ENCODE measurements at regions not wholly inside any gene's neighbourhood (a gene's known extent, or its start where the extent isn't known, plus 50 kb on each side); places are given as distances from the start of the nearest gene placed in this dataset.

- no peak for DNase-seq (ENCODE audit: extremely low read depth in 1 of 2, low read depth in 1 of 2)
Observed at GRCh38 chr6:169048185-169048864, 205.3 kb downstream of the THBS2 start.

GRCh38 chr6:169047345-169047744 lies 206.3 kb downstream of the THBS2 start:
- DNase-seq (ENCODE audit: extremely low read depth in 1 of 2, low read depth in 1 of 2) = no peak

- DNase-seq (ENCODE audit: extremely low read depth in 1 of 2, low read depth in 1 of 2) = no peak
Observed at GRCh38 chr6:169046483-169047192, 207.0 kb downstream of the THBS2 start.

GRCh38 chr6:169046021-169046420 lies 207.6 kb downstream of the THBS2 start:
- no peak for DNase-seq (ENCODE audit: extremely low read depth in 1 of 2, low read depth in 1 of 2)

- DNase-seq (ENCODE audit: extremely low read depth in 1 of 2, low read depth in 1 of 2) = no peak
Observed at GRCh38 chr6:169045486-169045885, 208.2 kb downstream of the THBS2 start.

- no peak for DNase-seq (ENCODE audit: extremely low read depth in 1 of 2, low read depth in 1 of 2)
Observed at GRCh38 chr6:169044381-169045230, 209.0 kb downstream of the THBS2 start.

- no peak for DNase-seq (ENCODE audit: extremely low read depth in 1 of 2, low read depth in 1 of 2)
Observed at GRCh38 chr6:169042061-169042460, 211.6 kb downstream of the THBS2 start.

- DNase-seq (ENCODE audit: extremely low read depth in 1 of 2, low read depth in 1 of 2) = no peak
Observed at GRCh38 chr6:169041078-169041477, 212.6 kb downstream of the THBS2 start.

GRCh38 chr6:169038691-169039090 lies 215.0 kb downstream of the THBS2 start:
- DNase-seq (ENCODE audit: extremely low read depth in 1 of 2, low read depth in 1 of 2) = no peak

- no peak for DNase-seq (ENCODE audit: extremely low read depth in 1 of 2, low read depth in 1 of 2)
Observed at GRCh38 chr6:169035385-169036240, 218.0 kb downstream of the THBS2 start.

GRCh38 chr6:169034516-169035167 lies 219.0 kb downstream of the THBS2 start:
- no peak for DNase-seq (ENCODE audit: extremely low read depth in 1 of 2, low read depth in 1 of 2)

- DNase-seq (ENCODE audit: extremely low read depth in 1 of 2, low read depth in 1 of 2) = no peak
Observed at GRCh38 chr6:169029861-169030260, 223.8 kb downstream of the THBS2 start.

- DNase-seq (ENCODE audit: extremely low read depth in 1 of 2, low read depth in 1 of 2) = no peak
Observed at GRCh38 chr6:169028343-169028742, 225.3 kb downstream of the THBS2 start.

GRCh38 chr6:169026175-169026574 lies 227.5 kb downstream of the THBS2 start:
- DNase-seq (ENCODE audit: extremely low read depth in 1 of 2, low read depth in 1 of 2) = no peak

- DNase-seq (ENCODE audit: extremely low read depth in 1 of 2, low read depth in 1 of 2) = no peak
Observed at GRCh38 chr6:169024047-169024660, 229.5 kb downstream of the THBS2 start.

GRCh38 chr6:169023161-169023874 lies 230.3 kb downstream of the THBS2 start:
- no peak for DNase-seq (ENCODE audit: extremely low read depth in 1 of 2, low read depth in 1 of 2)

- DNase-seq (ENCODE audit: extremely low read depth in 1 of 2, low read depth in 1 of 2) = no peak
Observed at GRCh38 chr6:169022079-169022478, 231.6 kb downstream of the THBS2 start.

- DNase-seq (ENCODE audit: extremely low read depth in 1 of 2, low read depth in 1 of 2) = no peak
Observed at GRCh38 chr6:169020821-169021220, 232.8 kb downstream of the THBS2 start.

Data from stimulated activated CD8-positive, alpha-beta memory T cell treated with anti-CD3 and anti-CD28 coated beads, Interleukin-7, amount 100 ng/mL, for 48 hours (primary cell).